Neuronal stem cell (in vitro differentiated cells): ENCODE measurements at regions not wholly inside any gene's neighbourhood (a gene's known extent, or its start where the extent isn't known, plus 50 kb on each side); places are given as distances from the start of the nearest gene placed in this dataset.

ENCODE experiments used
- DNase-seq: peaks from one replicate; pipeline ENCODE4 v3.0.0-alpha.2; 2013; ENCODE audit warnings: low spot score
- H2AFZ ChIP-seq: one replicate; pipeline ENCODE4 v1.6.1; 2013; ENCODE audit warnings: mild to moderate bottlenecking, low read length, inconsistent platforms
- H2AK5ac ChIP-seq: 2 replicates; pipeline ENCODE4 v1.6.1; 2013; ENCODE audit warnings: low read depth, mild to moderate bottlenecking, inconsistent platforms, low read length, moderate library complexity, mixed read lengths
- H2BK120ac ChIP-seq: 2 replicates; pipeline ENCODE4 v1.6.1; 2013; ENCODE audit warnings: low read depth, mild to moderate bottlenecking, inconsistent platforms, low read length, moderate library complexity, mixed read lengths
- H2BK12ac ChIP-seq: one replicate; pipeline ENCODE4 v1.6.1; 2013; ENCODE audit warnings: low read length, inconsistent platforms
- H2BK15ac ChIP-seq: 2 replicates; pipeline ENCODE4 v1.6.1; 2013; ENCODE audit warnings: mild to moderate bottlenecking, low read length, inconsistent platforms, mixed read lengths
- H2BK5ac ChIP-seq: one replicate; pipeline ENCODE4 v1.6.1; 2013; ENCODE audit warnings: inconsistent platforms, mild to moderate bottlenecking, low read length, moderate library complexity
- H3K14ac ChIP-seq: one replicate; pipeline ENCODE4 v1.6.1; 2013; ENCODE audit warnings: low read length, inconsistent platforms
- H3K18ac ChIP-seq: 2 replicates; pipeline ENCODE4 v1.6.1; 2013; ENCODE audit warnings: low read length, inconsistent platforms
- H3K23ac ChIP-seq: 2 replicates; pipeline ENCODE4 v1.6.1; 2013; ENCODE audit warnings: low read depth, mild to moderate bottlenecking, mixed read lengths, low read length, inconsistent platforms; ENCODE audit not compliant: poor library complexity
- H3K27ac ChIP-seq: replicated peaks from 3 replicates; pipeline ENCODE4 v1.5.1; 2013; ENCODE audit warnings: low read length, inconsistent platforms
- H3K27me3 ChIP-seq, 3 experiments: 2 replicates each; pipeline ENCODE4 v1.6.1; 2013; ENCODE audit warnings: low read length in 3 of 3, mild to moderate bottlenecking in 2 of 3, inconsistent platforms in 1 of 3, low read depth in 1 of 3, mixed read lengths in 1 of 3, moderate library complexity in 1 of 3; ENCODE audit not compliant: control insufficient read depth in 3 of 3, insufficient read depth in 3 of 3
- H3K36me3 ChIP-seq, 2 donors: replicated peaks in 1 of 2; 2 replicates each; pipeline ENCODE4 v1.6.1; 2013; ENCODE audit warnings: low read length in 2 of 2; ENCODE audit not compliant: control insufficient read depth in 2 of 2, insufficient read depth in 2 of 2
- H3K4ac ChIP-seq: 2 replicates; pipeline ENCODE4 v1.6.1; 2013; ENCODE audit warnings: inconsistent platforms, mild to moderate bottlenecking, low read length, moderate library complexity
- H3K4me1 ChIP-seq, 2 donors: 1 replicate in 1 of 2; 2 replicates in 1 of 2; pipeline ENCODE4 v1.6.1; 2013; ENCODE audit warnings: low read length in 2 of 2, low read depth in 1 of 2; ENCODE audit not compliant: control insufficient read depth in 2 of 2, insufficient read depth in 1 of 2
- H3K4me2 ChIP-seq: one replicate; pipeline ENCODE4 v1.6.1; 2013; ENCODE audit warnings: mild to moderate bottlenecking, low read length, inconsistent platforms; ENCODE audit not compliant: insufficient read depth, poor library complexity, severe bottlenecking
- H3K4me3 ChIP-seq, 2 donors: 2 replicates each; pipeline ENCODE4 v1.5.1; 2013; ENCODE audit warnings: low read length in 2 of 2, mild to moderate bottlenecking in 2 of 2, inconsistent platforms in 1 of 2, moderate library complexity in 1 of 2
- H3K79me1 ChIP-seq: one replicate; pipeline ENCODE4 v1.6.1; 2013; ENCODE audit warnings: low read depth, mild to moderate bottlenecking, inconsistent platforms, low read length, moderate library complexity
- H3K9ac ChIP-seq: one replicate; pipeline ENCODE4 v1.6.1; 2013; ENCODE audit warnings: mild to moderate bottlenecking, low read depth, low read length, inconsistent platforms; ENCODE audit not compliant: poor library complexity
- H3K9me3 ChIP-seq, 2 donors: replicated peaks in 1 of 2; 2 replicates each; pipeline versions ENCODE3 to v1.6.1; 2013; ENCODE audit warnings: low read length in 2 of 2, mild to moderate bottlenecking in 2 of 2, inconsistent platforms in 1 of 2, low read depth in 1 of 2, mixed read lengths in 1 of 2, moderate library complexity in 1 of 2; ENCODE audit not compliant: control insufficient read depth in 2 of 2, insufficient read depth in 1 of 2
- H4K8ac ChIP-seq: one replicate; pipeline ENCODE4 v1.6.1; 2013; ENCODE audit warnings: low read depth, mild to moderate bottlenecking, inconsistent platforms, low read length, moderate library complexity
- H4K91ac ChIP-seq: one replicate; pipeline ENCODE4 v1.6.1; 2013; ENCODE audit warnings: low read length, low read depth, mild to moderate bottlenecking, inconsistent platforms; ENCODE audit not compliant: poor library complexity
- WGBS, 2 donors: extraction: QIAGEN DNeasy Blood & Tissue Kit; methylation state at CpG; one replicate each; pipeline ENCODE4 v1.1.7; 2013; ENCODE audit warnings: missing lambda C conversion rate in 2 of 2, mixed read lengths in 1 of 2; ENCODE audit not compliant: insufficient read length in 2 of 2, insufficient replicate concordance in 1 of 2; ENCODE audit errors: extremely low coverage in 2 of 2; 5-methylcytosine and 5-hydroxymethylcytosine counted together

- no peak overlapping the region for H3K23ac ChIP-seq
- peaks cover 0 to 2% of the 10 kb centered on the region in 2 donors for H3K9me3 ChIP-seq
- H4K8ac ChIP-seq, result no peak overlapping the region
- H3K27me3 ChIP-seq, result no peaks in the 10 kb centered on the region
- H2BK5ac ChIP-seq, result no peak overlapping the region
- H3K36me3 ChIP-seq, result no peaks in the 10 kb centered on the region
- no peak overlapping the region for H3K27ac ChIP-seq
- H3K4me2 ChIP-seq, result no peak overlapping the region
- no peak overlapping the region for H3K14ac ChIP-seq
- no peaks in the 10 kb centered on the region for H3K4me1 ChIP-seq
- H2AFZ ChIP-seq, result no peak overlapping the region
- H2AK5ac ChIP-seq, result no peak overlapping the region
- no peak overlapping the region for H2BK12ac ChIP-seq
- no peak overlapping the region for H3K18ac ChIP-seq
- H3K79me1 ChIP-seq, result no peaks in the 10 kb centered on the region
- H3K9ac ChIP-seq, result no peak overlapping the region
- no peak overlapping the region for H2BK15ac ChIP-seq
- H4K91ac ChIP-seq, result no peak overlapping the region
- H2BK120ac ChIP-seq, result no peak overlapping the region
- no peak for DNase-seq
- no CpG with 5 or more reads among the region's 2 CpGs for WGBS, 2 donors
- no peak overlapping the region for H3K4me3 ChIP-seq
- no peak overlapping the region for H3K4ac ChIP-seq
Measured at GRCh38 chr3:78004571-78004970, 964.7 kb downstream of the ROBO2 start.

GRCh38 chr3:78013653-78014052 is 973.8 kb downstream of the ROBO2 start:
- no CpG with 5 or more reads among the region's 1 CpG for WGBS, 2 donors
- no peak overlapping the region for H2BK12ac ChIP-seq
- H3K36me3 ChIP-seq, result no peaks in the 10 kb centered on the region
- H4K8ac ChIP-seq, result no peak overlapping the region
- no peaks in the 10 kb centered on the region for H3K79me1 ChIP-seq
- H3K23ac ChIP-seq, result no peak overlapping the region
- H3K4me2 ChIP-seq, result no peak overlapping the region
- no peak overlapping the region for H2AK5ac ChIP-seq
- no peak overlapping the region for H4K91ac ChIP-seq
- no peak overlapping the region for H3K9ac ChIP-seq
- H3K18ac ChIP-seq, result no peak overlapping the region
- H2BK120ac ChIP-seq, result no peak overlapping the region
- no peak overlapping the region for H3K4ac ChIP-seq
- H3K4me1 ChIP-seq, result no peaks in the 10 kb centered on the region
- no peak overlapping the region for H2BK15ac ChIP-seq
- no peak overlapping the region for H3K27ac ChIP-seq
- H2AFZ ChIP-seq, result no peak overlapping the region
- H2BK5ac ChIP-seq, result no peak overlapping the region
- peaks cover 0 to 2% of the 10 kb centered on the region in 2 donors for H3K9me3 ChIP-seq
- H3K4me3 ChIP-seq, result no peak overlapping the region
- H3K27me3 ChIP-seq, result no peaks in the 10 kb centered on the region
- no peak overlapping the region for H3K14ac ChIP-seq
- no peak for DNase-seq

GRCh38 chr3:78015856-78016255 is 976.0 kb downstream of the ROBO2 start:
- no peak overlapping the region for H2BK5ac ChIP-seq
- no peak overlapping the region for H3K4me3 ChIP-seq
- no peak overlapping the region for H3K4ac ChIP-seq
- no peak overlapping the region for H3K18ac ChIP-seq
- no peak overlapping the region for H2AK5ac ChIP-seq
- peaks cover 0 to 2% of the 10 kb centered on the region in 2 donors for H3K9me3 ChIP-seq
- no peak overlapping the region for H4K8ac ChIP-seq
- H3K79me1 ChIP-seq, result no peaks in the 10 kb centered on the region
- no peak overlapping the region for H2BK12ac ChIP-seq
- no peak overlapping the region for H3K9ac ChIP-seq
- no peak overlapping the region for H3K4me2 ChIP-seq
- no peak overlapping the region for H2AFZ ChIP-seq
- no peak overlapping the region for H2BK15ac ChIP-seq
- H3K14ac ChIP-seq, result no peak overlapping the region
- H3K23ac ChIP-seq, result no peak overlapping the region
- H3K4me1 ChIP-seq, result no peaks in the 10 kb centered on the region
- no peaks in the 10 kb centered on the region for H3K27me3 ChIP-seq
- H4K91ac ChIP-seq, result no peak overlapping the region
- H3K36me3 ChIP-seq, result no peaks in the 10 kb centered on the region
- DNase-seq, result no peak
- H3K27ac ChIP-seq, result no peak overlapping the region
- no peak overlapping the region for H2BK120ac ChIP-seq
- no CpG with 5 or more reads among the region's 1 CpG for WGBS, 2 donors

- Histone ChIP-seq H2BK12ac (no peak overlapping the region), H3K4me3 (no peak overlapping the region), H3K4me1 (no peaks in the 10 kb centered on the region), H3K14ac (no peak overlapping the region), H3K9ac (no peak overlapping the region), H4K8ac (no peak overlapping the region), H3K4ac (no peak overlapping the region), H2BK120ac (no peak overlapping the region), H3K9me3 (no peaks in the 10 kb centered on the region), H3K4me2 (no peak overlapping the region), H3K23ac (no peak overlapping the region), H3K27me3 (no peaks in the 10 kb centered on the region), H3K18ac (no peak overlapping the region), H4K91ac (no peak overlapping the region), H3K79me1 (no peaks in the 10 kb centered on the region), H2BK5ac (no peak overlapping the region), H2AFZ (no peak overlapping the region), H3K36me3 (no peaks in the 10 kb centered on the region), H3K27ac (no peak overlapping the region), H2AK5ac (no peak overlapping the region), H2BK15ac (no peak overlapping the region)
- DNase-seq, result no peak
- WGBS, 2 donors, result no CpG with 5 or more reads among the region's 3 CpGs
Measured at GRCh38 chr3:78021710-78022109, 981.8 kb downstream of the ROBO2 start.
